Heart left ventricle (tissue), 13 donors: ENCODE measurements at regions not wholly inside any gene's neighbourhood (a gene's known extent, or its start where the extent isn't known, plus 50 kb on each side); places are given as distances from the start of the nearest gene placed in this dataset.

Experiments used
- POLR2A ChIP-seq, 2 donors: fragments of 450-650 bp; IDR thresholded peaks; one replicate each; pipeline ENCODE4 v1.6.1; 2017; ENCODE audit warnings: antibody characterized with exemption in 2 of 2, mild to moderate bottlenecking in 2 of 2, moderate library complexity in 2 of 2
- TF ChIP-seq, protein P1 (sequence below), 12 donors: fragments of 200-600 bp; sonication (generic) in 4 of 12; IDR thresholded peaks; one replicate each; pipeline versions ENCODE4 v1.5.0 to v1.8.0; 2018 to 2022; ENCODE audit warnings: antibody characterized with exemption in 12 of 12, mild to moderate bottlenecking in 5 of 12
- donor health status: ischemic (EF 13 %, LVEDD 7.1; RV severe dilation, severe dysfunction).
- donor health status: DM: no; HTN: yes; CAD: no.
- donor health status: DM: no; HTN: no; CAD: no.
- donor health status: ischemic (EF 25% LVEDD 6.9; RV normal size, moderate dysfunction).
- donor health status: ischemic (EF 25% LVEDD 5.7; RV mildly dilated, moderate dysfunction).
- donor health status: ischemic (EF 35%, LVEDD 5.7; RV mildly dilated, moderate dysfunction).
- donor health status: nonischemic (EF 11% LVEDD 7.7; RV severe dilation, severe dysfunction).
- donor health status: DM: yes; HTN: yes; CAD: no.
- donor health status: PGD.
- donor health status: ischemic (EF 29% LVEDD 5.4; RV normal size, mild dysfunction).
- donor health status: nonischemic (EF 23%, LVEDD 6.1; RV moderate dilation, normal function).

GRCh38 chr14:48261436-48261835 lies 586.0 kb upstream of the MDGA2 start:
- no peak for TF ChIP-seq POLR2A (IDR thresholded peaks at IDR 0.05)
- TF ChIP-seq, protein P1, sequence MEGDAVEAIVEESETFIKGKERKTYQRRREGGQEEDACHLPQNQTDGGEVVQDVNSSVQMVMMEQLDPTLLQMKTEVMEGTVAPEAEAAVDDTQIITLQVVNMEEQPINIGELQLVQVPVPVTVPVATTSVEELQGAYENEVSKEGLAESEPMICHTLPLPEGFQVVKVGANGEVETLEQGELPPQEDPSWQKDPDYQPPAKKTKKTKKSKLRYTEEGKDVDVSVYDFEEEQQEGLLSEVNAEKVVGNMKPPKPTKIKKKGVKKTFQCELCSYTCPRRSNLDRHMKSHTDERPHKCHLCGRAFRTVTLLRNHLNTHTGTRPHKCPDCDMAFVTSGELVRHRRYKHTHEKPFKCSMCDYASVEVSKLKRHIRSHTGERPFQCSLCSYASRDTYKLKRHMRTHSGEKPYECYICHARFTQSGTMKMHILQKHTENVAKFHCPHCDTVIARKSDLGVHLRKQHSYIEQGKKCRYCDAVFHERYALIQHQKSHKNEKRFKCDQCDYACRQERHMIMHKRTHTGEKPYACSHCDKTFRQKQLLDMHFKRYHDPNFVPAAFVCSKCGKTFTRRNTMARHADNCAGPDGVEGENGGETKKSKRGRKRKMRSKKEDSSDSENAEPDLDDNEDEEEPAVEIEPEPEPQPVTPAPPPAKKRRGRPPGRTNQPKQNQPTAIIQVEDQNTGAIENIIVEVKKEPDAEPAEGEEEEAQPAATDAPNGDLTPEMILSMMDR (IDR thresholded peaks at IDR 0.05): no peak
